ENCODE measurements at regions not wholly inside any gene's neighbourhood (a gene's known extent, or its start where the extent isn't known, plus 50 kb on each side); places are given as distances from the start of the nearest gene placed in this dataset.

DNA sequence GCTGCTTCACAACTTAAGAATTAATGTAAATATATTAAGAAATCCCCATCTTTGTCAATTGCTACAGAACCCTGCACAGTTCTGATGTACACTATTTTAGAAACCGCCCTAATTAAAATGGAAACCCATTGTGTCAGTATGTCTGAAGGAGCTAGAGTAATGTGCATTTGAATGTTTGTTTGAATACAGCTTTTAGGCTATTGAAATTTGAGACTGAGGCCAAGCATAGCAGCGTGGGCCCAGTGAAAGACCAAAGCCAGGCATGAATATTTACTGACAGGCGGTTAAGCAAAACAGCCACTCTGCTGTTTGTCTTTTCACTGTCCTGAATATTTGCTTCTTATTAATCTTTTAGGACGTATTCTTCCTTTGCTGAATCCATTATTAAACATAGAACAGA is 252.3 kb downstream of the IZUMO3 start:
- no peak for TF ChIP-seq POLR2A (IDR thresholded peaks at IDR 0.05)
- TF ChIP-seq, protein P1, sequence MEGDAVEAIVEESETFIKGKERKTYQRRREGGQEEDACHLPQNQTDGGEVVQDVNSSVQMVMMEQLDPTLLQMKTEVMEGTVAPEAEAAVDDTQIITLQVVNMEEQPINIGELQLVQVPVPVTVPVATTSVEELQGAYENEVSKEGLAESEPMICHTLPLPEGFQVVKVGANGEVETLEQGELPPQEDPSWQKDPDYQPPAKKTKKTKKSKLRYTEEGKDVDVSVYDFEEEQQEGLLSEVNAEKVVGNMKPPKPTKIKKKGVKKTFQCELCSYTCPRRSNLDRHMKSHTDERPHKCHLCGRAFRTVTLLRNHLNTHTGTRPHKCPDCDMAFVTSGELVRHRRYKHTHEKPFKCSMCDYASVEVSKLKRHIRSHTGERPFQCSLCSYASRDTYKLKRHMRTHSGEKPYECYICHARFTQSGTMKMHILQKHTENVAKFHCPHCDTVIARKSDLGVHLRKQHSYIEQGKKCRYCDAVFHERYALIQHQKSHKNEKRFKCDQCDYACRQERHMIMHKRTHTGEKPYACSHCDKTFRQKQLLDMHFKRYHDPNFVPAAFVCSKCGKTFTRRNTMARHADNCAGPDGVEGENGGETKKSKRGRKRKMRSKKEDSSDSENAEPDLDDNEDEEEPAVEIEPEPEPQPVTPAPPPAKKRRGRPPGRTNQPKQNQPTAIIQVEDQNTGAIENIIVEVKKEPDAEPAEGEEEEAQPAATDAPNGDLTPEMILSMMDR (IDR thresholded peaks at IDR 0.05) = no peak
- DNase-seq (ENCODE audit: low spot score in 2 of 2) = no peak
- no peak overlapping the region for H3K4me3 ChIP-seq (ENCODE audit: low read depth, poor library complexity, severe bottlenecking)
- WGBS, 2 donors = 59 to 61% methylated on average over 4 of the region's 4 CpGs
- intact Hi-C loops (cut with DNase I; ENCODE audit: low total_unique reads) = no loop called here

DNA sequence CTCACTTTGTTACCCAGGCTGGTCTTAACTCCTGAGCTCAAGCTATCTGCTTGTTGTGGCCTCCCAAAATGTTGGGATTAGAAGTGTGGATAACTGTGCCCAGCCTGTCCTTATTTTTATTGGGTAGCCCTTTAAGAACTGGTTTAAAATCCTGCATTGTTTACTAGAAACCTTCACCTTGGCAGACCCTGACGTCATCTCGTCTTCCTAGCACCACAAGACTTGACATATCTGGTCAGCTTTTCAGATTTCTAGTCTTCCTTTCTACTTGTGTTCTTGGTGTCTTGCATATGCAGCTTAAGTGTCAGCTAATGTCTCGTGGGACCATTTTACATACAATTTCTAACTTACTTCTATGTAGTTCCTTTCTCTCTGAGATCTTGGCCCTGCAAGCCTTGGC is 258.9 kb downstream of the IZUMO3 start:
- WGBS, 2 donors = 76 to 77% methylated on average over 3 of the region's 3 CpGs
- intact Hi-C loops (cut with DNase I; ENCODE audit: low total_unique reads) = no loop called here
- no peak for TF ChIP-seq POLR2A (IDR thresholded peaks at IDR 0.05)
- TF ChIP-seq, protein P1 (IDR thresholded peaks at IDR 0.05) = no peak
- no peak for DNase-seq (ENCODE audit: low spot score in 2 of 2)
- H3K4me3 ChIP-seq (ENCODE audit: low read depth, poor library complexity, severe bottlenecking) = no peak overlapping the region

DNA sequence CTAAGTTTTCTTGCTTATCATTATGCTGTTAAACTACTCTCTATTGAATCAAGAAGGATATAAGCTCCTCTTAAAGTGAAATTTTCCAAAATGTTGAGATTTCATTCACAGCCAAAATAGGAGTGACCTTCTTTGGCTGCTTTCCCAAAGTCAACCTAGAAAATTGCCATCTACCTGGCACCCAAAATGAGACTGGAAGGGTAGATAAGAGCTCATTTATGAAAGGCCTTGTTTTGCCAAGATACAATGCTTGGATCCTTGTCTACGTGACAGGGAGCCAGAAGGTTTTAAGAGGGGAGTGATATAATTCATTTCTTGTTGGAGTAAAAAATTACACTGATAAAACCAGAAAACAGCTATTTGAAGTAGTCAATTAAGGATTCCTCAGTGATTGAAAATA is 287.1 kb downstream of the IZUMO3 start:
- intact Hi-C loops (cut with DNase I; ENCODE audit: low total_unique reads) = no loop called here
- no peak for TF ChIP-seq POLR2A (IDR thresholded peaks at IDR 0.05)
- TF ChIP-seq, protein P1 (IDR thresholded peaks at IDR 0.05) = no peak
- 14 to 28% methylated on average over 1 of the region's 1 CpG for WGBS, 2 donors

DNA sequence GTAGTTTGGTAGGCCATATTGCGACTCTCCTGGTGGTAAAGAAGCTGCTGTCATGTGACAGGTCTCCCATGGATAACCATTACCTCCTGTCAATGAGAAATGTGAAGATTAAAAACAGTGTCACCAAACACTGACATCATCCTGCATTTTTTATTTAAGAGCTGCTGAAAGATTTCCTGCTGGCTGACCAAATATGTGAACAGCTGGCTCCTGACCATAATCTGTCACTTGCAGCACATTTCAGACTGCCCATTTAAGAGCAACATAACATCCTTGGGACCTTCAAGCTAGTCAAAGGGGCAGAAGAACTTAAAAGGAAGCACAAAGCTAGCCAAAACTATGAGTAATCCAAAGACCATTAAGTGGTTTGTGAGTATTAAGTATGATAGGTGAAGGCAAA is 288.0 kb downstream of the IZUMO3 start:
- intact Hi-C loops (cut with DNase I; ENCODE audit: low total_unique reads) = no loop called here
- no peak overlapping the region for H3K4me3 ChIP-seq (ENCODE audit: low read depth, poor library complexity, severe bottlenecking)
- 72 to 73% methylated on average over 1 of the region's 1 CpG for WGBS, 2 donors
- TF ChIP-seq, protein P1 (IDR thresholded peaks at IDR 0.05) = no peak
- TF ChIP-seq POLR2A (IDR thresholded peaks at IDR 0.05) = no peak
- no peak for DNase-seq (ENCODE audit: low spot score in 2 of 2)

More for the DNA sequence above, 287.1 kb downstream of the IZUMO3 start:
- no peak overlapping the region for H3K4me3 ChIP-seq (ENCODE audit: low read depth, poor library complexity, severe bottlenecking)
- DNase-seq (ENCODE audit: low spot score in 2 of 2) = no peak

DNA sequence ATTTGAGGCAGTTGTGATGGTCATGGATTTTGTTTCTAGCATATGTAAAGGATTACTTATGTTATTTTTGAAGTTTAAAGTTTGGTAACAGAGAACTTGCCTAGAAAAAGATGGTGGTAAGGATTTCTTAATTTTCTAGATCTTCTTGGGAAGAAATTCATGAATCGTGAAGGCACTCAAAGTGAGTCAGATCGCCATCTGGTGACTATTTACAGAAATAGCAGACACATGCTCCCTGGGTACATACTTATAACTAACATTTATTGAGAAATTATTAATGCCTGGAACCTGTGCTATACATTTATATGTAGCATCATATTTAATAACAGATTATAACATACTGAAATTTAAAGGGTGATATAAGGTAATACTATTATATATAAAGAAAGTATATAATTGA is 299.7 kb downstream of the IZUMO3 start:
- 39 to 43% methylated on average over 2 of the region's 2 CpGs for whole genome bisulfite sequencing, 2 donors
- TF ChIP-seq POLR2A (IDR thresholded peaks at IDR 0.05) = no peak
- TF ChIP-seq, protein P1 (IDR thresholded peaks at IDR 0.05) = no peak
- intact Hi-C loops (cut with DNase I; ENCODE audit: low total_unique reads) = no loop called here
- no peak for DNase-seq (ENCODE audit: low spot score in 2 of 2)
- no peak overlapping the region for H3K4me3 ChIP-seq (ENCODE audit: low read depth, poor library complexity, severe bottlenecking)

DNA sequence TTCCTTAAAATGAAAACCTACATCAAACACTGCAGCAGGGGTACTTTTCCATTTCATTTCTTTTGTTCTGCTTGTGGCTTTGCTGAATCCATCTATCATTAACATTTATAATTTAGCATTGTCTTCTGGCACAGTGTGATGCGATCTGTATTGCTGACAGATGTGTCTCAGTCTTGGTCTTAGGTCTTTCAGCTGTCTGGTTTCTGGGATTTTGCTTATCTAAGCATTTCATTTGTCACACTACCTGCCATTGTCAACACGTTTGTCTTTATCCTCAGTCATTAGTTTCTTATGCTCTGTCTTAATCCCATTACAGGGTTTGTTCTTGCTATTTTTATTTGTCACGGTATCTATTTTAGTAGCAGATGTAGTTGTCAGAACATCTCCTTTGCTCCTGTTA is 303.1 kb downstream of the IZUMO3 start:
- no peak for DNase-seq (ENCODE audit: low spot score in 2 of 2)
- 62 to 67% methylated on average over 3 of the region's 3 CpGs for WGBS, 2 donors
- H3K4me3 ChIP-seq (ENCODE audit: low read depth, poor library complexity, severe bottlenecking) = no peak overlapping the region
- TF ChIP-seq POLR2A (IDR thresholded peaks at IDR 0.05) = no peak
- TF ChIP-seq, protein P1 (IDR thresholded peaks at IDR 0.05) = no peak
- intact Hi-C loops (cut with DNase I; ENCODE audit: low total_unique reads) = no loop called here

Measured in lower leg skin (tissue), 4 donors.